Stimulated activated CD8-positive, alpha-beta memory T cell treated with anti-CD3 and anti-CD28 coated beads, Interleukin-4, amount 100 ng/mL, for 1 hour (primary cell): ENCODE measurements at regions not wholly inside any gene's neighbourhood (a gene's known extent, or its start where the extent isn't known, plus 50 kb on each side); places are given as distances from the start of the nearest gene placed in this dataset.
"Not testable (repeated sequence)": the region's sequence is repeated elsewhere in the genome, so short reads cannot be mapped to it uniquely, and the experiment has no call there.

Source experiments
- DNase-seq, 2 donors: peaks; one replicate each; pipeline ENCODE4 v3.0.0-alpha.2; 2020; ENCODE audit warnings: low read depth in 2 of 2, low spot score in 1 of 2

GRCh38 chr20:5492937-5493336 is 117.9 kb downstream of the GPCPD1 start:
- DNase-seq, result no peak

GRCh38 chr20:5491455-5491854 is 119.4 kb downstream of the GPCPD1 start:
- DNase-seq, result no peak

GRCh38 chr20:5489601-5490000 is 121.2 kb downstream of the GPCPD1 start:
- DNase-seq, result no peak

- DNase-seq, result no peak
Measured at GRCh38 chr20:5488823-5489222, 122.0 kb downstream of the GPCPD1 start.

GRCh38 chr20:5486377-5487054 is 124.3 kb downstream of the GPCPD1 start:
- DNase-seq, result no peak

GRCh38 chr20:5484926-5485325 is 125.9 kb downstream of the GPCPD1 start:
- no peak for DNase-seq

GRCh38 chr20:5484346-5484745 is 126.5 kb downstream of the GPCPD1 start:
- no peak for DNase-seq

GRCh38 chr20:5482791-5483190 is 128.0 kb downstream of the GPCPD1 start:
- DNase-seq, result no peak

- no peak for DNase-seq
Measured at GRCh38 chr20:5481872-5482271, 128.9 kb downstream of the GPCPD1 start.

- DNase-seq, result no peak
Measured at GRCh38 chr20:5480824-5481600, 129.8 kb downstream of the GPCPD1 start.

GRCh38 chr20:5474646-5475550 is 135.9 kb downstream of the GPCPD1 start:
- DNase-seq, result no peak

- DNase-seq, result not testable (repeated sequence)
Measured at GRCh38 chr20:5471866-5472265, 138.9 kb downstream of the GPCPD1 start.

GRCh38 chr20:5471368-5471767 is 139.4 kb downstream of the GPCPD1 start:
- no peak for DNase-seq

- no peak for DNase-seq
Measured at GRCh38 chr20:5470943-5471342, 139.9 kb downstream of the GPCPD1 start.

- DNase-seq, result no peak
Measured at GRCh38 chr20:5470458-5470857, 140.3 kb downstream of the GPCPD1 start.

GRCh38 chr20:5469111-5469510 is 141.7 kb downstream of the GPCPD1 start:
- no peak for DNase-seq

GRCh38 chr20:5467086-5467485 is 143.7 kb downstream of the GPCPD1 start:
- DNase-seq, result no peak

GRCh38 chr20:5465604-5465927 is 145.2 kb downstream of the GPCPD1 start:
- no peak for DNase-seq

- no peak for DNase-seq
Measured at GRCh38 chr20:5464901-5465603, 145.8 kb downstream of the GPCPD1 start.

- DNase-seq, result no peak
Measured at GRCh38 chr20:5463007-5463686, 146.4 kb upstream of the PROKR2 start.

- DNase-seq, result not testable (repeated sequence)
Measured at GRCh38 chr20:5453745-5454144, 137.0 kb upstream of the PROKR2 start.
